LHCN-M2 (cell line): ENCODE measurements at regions not wholly inside any gene's neighbourhood (a gene's known extent, or its start where the extent isn't known, plus 50 kb on each side); places are given as distances from the start of the nearest gene placed in this dataset.

Source experiments
- DNase-seq: peaks from one replicate; pipeline ENCODE4 v3.0.0-alpha.2; 2012; ENCODE audit warnings: low read depth

- DNase-seq: no peak
These were observed 56.2 kb upstream of the TGFBR2 start for GRCh38 chr3:30550246-30550645.

- DNase-seq: no peak
These were observed 55.1 kb upstream of the TGFBR2 start for GRCh38 chr3:30551266-30551665.

GRCh38 chr3:30551927-30552326, 54.5 kb upstream of the TGFBR2 start:
- no peak for DNase-seq

- peak; percentile 69 for DNase-seq
These were observed 52.6 kb upstream of the TGFBR2 start for GRCh38 chr3:30553641-30554316.

GRCh38 chr3:30554317-30554690, 52.1 kb upstream of the TGFBR2 start:
- DNase-seq: no peak

DNA sequence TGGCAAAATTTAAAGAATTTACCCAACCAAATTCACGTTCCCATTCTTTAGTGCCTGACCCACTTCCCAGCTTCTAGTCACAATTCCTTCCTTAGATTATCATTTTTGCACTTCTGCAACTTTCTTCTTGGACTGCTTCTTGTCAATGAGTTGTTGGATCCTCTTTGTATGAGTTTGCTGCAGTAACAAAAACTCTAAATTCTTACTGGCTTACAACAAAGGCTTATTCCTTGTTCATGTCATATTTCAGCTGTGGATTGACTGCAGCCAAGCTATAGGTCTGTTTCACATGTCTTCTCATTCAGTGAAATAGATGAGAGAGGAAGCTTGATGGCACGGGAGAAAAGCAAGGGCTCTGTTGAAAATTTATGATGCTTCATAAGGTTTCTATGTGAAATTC, 50.4 kb upstream of the TGFBR2 start:
- no peak for DNase-seq
